GM21447 (cell line): ENCODE measurements at regions not wholly inside any gene's neighbourhood (a gene's known extent, or its start where the extent isn't known, plus 50 kb on each side); places are given as distances from the start of the nearest gene placed in this dataset.

Experiments used
- ATAC-seq: cut with Tn5 transposase; IDR thresholded peaks from one replicate; pipeline ENCODE4 v1.9.1; 2021; ENCODE audit not compliant: unreplicated experiment

GRCh38 chr2:120401275-120402066 lies 55.5 kb downstream of the INHBB start:
- no peak for ATAC-seq

- no peak for ATAC-seq
Measured at GRCh38 chr2:120402067-120402433, 56.1 kb downstream of the INHBB start.

GRCh38 chr2:120402508-120402907 lies 56.6 kb downstream of the INHBB start:
- ATAC-seq: no peak

- no peak for ATAC-seq
Measured at GRCh38 chr2:120403261-120403660, 57.3 kb downstream of the INHBB start.

GRCh38 chr2:120403676-120404075 lies 57.7 kb downstream of the INHBB start:
- no peak for ATAC-seq

GRCh38 chr2:120404274-120404673 lies 58.3 kb downstream of the INHBB start:
- no peak for ATAC-seq

- ATAC-seq: no peak
Measured at GRCh38 chr2:120404941-120405758, 59.2 kb downstream of the INHBB start.

GRCh38 chr2:120405759-120406099 lies 59.8 kb downstream of the INHBB start:
- ATAC-seq: no peak

GRCh38 chr2:120406566-120406965 lies 60.6 kb downstream of the INHBB start:
- no peak for ATAC-seq

GRCh38 chr2:120410487-120410886 lies 64.6 kb downstream of the INHBB start:
- ATAC-seq: no peak

- ATAC-seq: no peak
Measured at GRCh38 chr2:120415060-120415459, 69.1 kb downstream of the INHBB start.

GRCh38 chr2:120415728-120416509 lies 70.0 kb downstream of the INHBB start:
- no peak for ATAC-seq

- ATAC-seq: no peak
Measured at GRCh38 chr2:120418174-120418787, 72.3 kb downstream of the INHBB start.

GRCh38 chr2:120419073-120419472 lies 73.1 kb downstream of the INHBB start:
- no peak for ATAC-seq

GRCh38 chr2:120419955-120420354 lies 74.0 kb downstream of the INHBB start:
- ATAC-seq: no peak

GRCh38 chr2:120421126-120421829 lies 75.3 kb downstream of the INHBB start:
- no peak for ATAC-seq

- no peak for ATAC-seq
Measured at GRCh38 chr2:120421830-120422175, 75.9 kb downstream of the INHBB start.

- no peak for ATAC-seq
Measured at GRCh38 chr2:120422465-120423160, 76.7 kb downstream of the INHBB start.

GRCh38 chr2:120423167-120423943 lies 77.4 kb downstream of the INHBB start:
- ATAC-seq: no peak
